SJCRH30 (cell line): ENCODE measurements at regions not wholly inside any gene's neighbourhood (a gene's known extent, or its start where the extent isn't known, plus 50 kb on each side); places are given as distances from the start of the nearest gene placed in this dataset.

ENCODE experiments used
- DNase-seq, 2 experiments: peaks; one replicate each; pipeline ENCODE4 v3.0.0-alpha.2; 2015 to 2020
- H3K27ac ChIP-seq: fragments of 250-450 bp; sonication (Bioruptor Pico); 2 replicates; pipeline ENCODE4 v1.5.1; 2020; ENCODE audit warnings: mild to moderate bottlenecking, moderate library complexity
- H3K27me3 ChIP-seq: fragments of 250-450 bp; sonication (Bioruptor Pico); 2 replicates; pipeline ENCODE4 v1.5.1; 2020; ENCODE audit warnings: mild to moderate bottlenecking, moderate library complexity
- H3K36me3 ChIP-seq: fragments of 250-450 bp; sonication (Bioruptor Pico); 2 replicates; pipeline ENCODE4 v1.5.1; 2020; ENCODE audit warnings: mild to moderate bottlenecking, moderate library complexity
- H3K4me1 ChIP-seq: fragments of 250-450 bp; sonication (Bioruptor Pico); 2 replicates; pipeline ENCODE4 v1.5.1; 2020; ENCODE audit warnings: mild to moderate bottlenecking, moderate library complexity
- H3K4me3 ChIP-seq: fragments of 250-450 bp; sonication (Bioruptor Pico); 2 replicates; pipeline ENCODE4 v1.5.1; 2020; ENCODE audit warnings: mild to moderate bottlenecking, moderate library complexity
- H3K9me3 ChIP-seq: fragments of 250-450 bp; sonication (Bioruptor Pico); replicated peaks from 2 replicates; pipeline ENCODE4 v1.5.1; 2020; ENCODE audit warnings: mild to moderate bottlenecking, moderate library complexity

- Histone ChIP-seq H3K9me3 (no peaks in the 10 kb centered on the region), H3K4me1 (no peaks in the 10 kb centered on the region), H3K36me3 (no peaks in the 10 kb centered on the region), H3K4me3 (no peak overlapping the region), H3K27ac (no peak overlapping the region), H3K27me3 (peaks cover 27% of the 10 kb centered on the region)
- DNase-seq: peak; percentile 47 to 71
Measured at GRCh38 chr22:49230194-49230577, 597.5 kb downstream of the BRD1 start.

GRCh38 chr22:49229483-49230193, 598.0 kb downstream of the BRD1 start:
- Histone ChIP-seq H3K4me3 (no peak overlapping the region), H3K27ac (no peak overlapping the region), H3K36me3 (no peaks in the 10 kb centered on the region), H3K9me3 (no peaks in the 10 kb centered on the region), H3K4me1 (no peaks in the 10 kb centered on the region), H3K27me3 (peaks cover 27% of the 10 kb centered on the region)
- DNase-seq: no peak

GRCh38 chr22:49228431-49229037, 599.1 kb downstream of the BRD1 start:
- no peaks in the 10 kb centered on the region for H3K36me3 ChIP-seq
- no peak for DNase-seq
- no peak overlapping the region for H3K4me3 ChIP-seq
- H3K27ac ChIP-seq: no peak overlapping the region
- H3K4me1 ChIP-seq: no peaks in the 10 kb centered on the region
- peaks cover 16% of the 10 kb centered on the region; the same call in 1 of the 2 replicates for H3K27me3 ChIP-seq
- H3K9me3 ChIP-seq: no peaks in the 10 kb centered on the region

- peaks cover 8% of the 10 kb centered on the region; the same call in 1 of the 2 replicates for H3K27me3 ChIP-seq
- DNase-seq: no peak
- H3K4me1 ChIP-seq: no peaks in the 10 kb centered on the region
- H3K9me3 ChIP-seq: no peaks in the 10 kb centered on the region
- no peak overlapping the region for H3K27ac ChIP-seq
- H3K36me3 ChIP-seq: no peaks in the 10 kb centered on the region
- no peak overlapping the region for H3K4me3 ChIP-seq
Measured at GRCh38 chr22:49227670-49228069, 600.0 kb downstream of the BRD1 start.

- no peaks in the 10 kb centered on the region for H3K9me3 ChIP-seq
- no peak overlapping the region for H3K4me3 ChIP-seq
- H3K27me3 ChIP-seq: no peaks in the 10 kb centered on the region
- H3K36me3 ChIP-seq: no peaks in the 10 kb centered on the region
- DNase-seq: no peak
- no peaks in the 10 kb centered on the region for H3K4me1 ChIP-seq
- H3K27ac ChIP-seq: no peak overlapping the region
Measured at GRCh38 chr22:49226096-49226495, 601.6 kb downstream of the BRD1 start.

- Histone ChIP-seq H3K27ac (no peak overlapping the region), H3K36me3 (no peaks in the 10 kb centered on the region), H3K27me3 (no peaks in the 10 kb centered on the region), H3K4me1 (no peaks in the 10 kb centered on the region), H3K9me3 (no peaks in the 10 kb centered on the region), H3K4me3 (no peak overlapping the region)
- no peak for DNase-seq
Measured at GRCh38 chr22:49224243-49224642, 603.4 kb downstream of the BRD1 start.

GRCh38 chr22:49218142-49218541, 609.5 kb downstream of the BRD1 start:
- Histone ChIP-seq H3K36me3 (no peaks in the 10 kb centered on the region), H3K27me3 (peaks cover 16% of the 10 kb centered on the region; the same call in 1 of the 2 replicates), H3K4me3 (no peak overlapping the region), H3K4me1 (no peaks in the 10 kb centered on the region), H3K27ac (no peak overlapping the region), H3K9me3 (no peaks in the 10 kb centered on the region)
- no peak for DNase-seq

GRCh38 chr22:49216579-49216978, 611.1 kb downstream of the BRD1 start:
- DNase-seq: peak in 1 of 2 experiments; percentile 2
- H3K27me3 ChIP-seq: peaks cover 16% of the 10 kb centered on the region; the same call in 1 of the 2 replicates
- H3K9me3 ChIP-seq: no peaks in the 10 kb centered on the region
- H3K4me1 ChIP-seq: no peaks in the 10 kb centered on the region
- H3K4me3 ChIP-seq: no peak overlapping the region
- no peak overlapping the region for H3K27ac ChIP-seq
- H3K36me3 ChIP-seq: no peaks in the 10 kb centered on the region

GRCh38 chr22:49215840-49216239, 611.8 kb downstream of the BRD1 start:
- no peak overlapping the region for H3K27ac ChIP-seq
- no peak overlapping the region for H3K4me3 ChIP-seq
- no peaks in the 10 kb centered on the region for H3K9me3 ChIP-seq
- no peaks in the 10 kb centered on the region for H3K4me1 ChIP-seq
- no peaks in the 10 kb centered on the region for H3K36me3 ChIP-seq
- DNase-seq: no peak
- H3K27me3 ChIP-seq: peaks cover 16% of the 10 kb centered on the region; the same call in 1 of the 2 replicates

GRCh38 chr22:49214976-49215375, 612.7 kb downstream of the BRD1 start:
- Histone ChIP-seq H3K9me3 (no peaks in the 10 kb centered on the region), H3K27me3 (peaks cover 16% of the 10 kb centered on the region; the same call in 1 of the 2 replicates)

GRCh38 chr22:49213731-49214352, 613.8 kb downstream of the BRD1 start:
- Histone ChIP-seq H3K27me3 (peaks cover 16% of the 10 kb centered on the region; the same call in 1 of the 2 replicates), H3K4me1 (no peaks in the 10 kb centered on the region), H3K36me3 (no peaks in the 10 kb centered on the region), H3K27ac (no peak overlapping the region), H3K4me3 (no peak overlapping the region), H3K9me3 (no peaks in the 10 kb centered on the region)
- DNase-seq: peak in 1 of 2 experiments; percentile 1

More at GRCh38 chr22:49214976-49215375, 612.7 kb downstream of the BRD1 start:
- Histone ChIP-seq H3K27ac (no peak overlapping the region), H3K36me3 (no peaks in the 10 kb centered on the region), H3K4me3 (no peak overlapping the region), H3K4me1 (no peaks in the 10 kb centered on the region)
- no peak for DNase-seq

GRCh38 chr22:49212466-49212865, 615.2 kb downstream of the BRD1 start:
- H3K9me3 ChIP-seq: no peaks in the 10 kb centered on the region
- H3K4me1 ChIP-seq: no peaks in the 10 kb centered on the region
- peak in 1 of 2 experiments; percentile 1 for DNase-seq
- peaks cover 16% of the 10 kb centered on the region; the same call in 1 of the 2 replicates for H3K27me3 ChIP-seq
- H3K36me3 ChIP-seq: no peaks in the 10 kb centered on the region
- H3K27ac ChIP-seq: no peak overlapping the region
- no peak overlapping the region for H3K4me3 ChIP-seq

GRCh38 chr22:49212002-49212401, 615.7 kb downstream of the BRD1 start:
- no peak overlapping the region for H3K27ac ChIP-seq
- H3K36me3 ChIP-seq: no peaks in the 10 kb centered on the region
- no peak for DNase-seq
- H3K4me1 ChIP-seq: no peaks in the 10 kb centered on the region
- H3K4me3 ChIP-seq: no peak overlapping the region
- peaks cover 16% of the 10 kb centered on the region; the same call in 1 of the 2 replicates for H3K27me3 ChIP-seq
- H3K9me3 ChIP-seq: no peaks in the 10 kb centered on the region

- Histone ChIP-seq H3K27me3 (peaks cover 16% of the 10 kb centered on the region; the same call in 1 of the 2 replicates), H3K27ac (no peak overlapping the region), H3K36me3 (no peaks in the 10 kb centered on the region), H3K4me3 (no peak overlapping the region), H3K9me3 (no peaks in the 10 kb centered on the region), H3K4me1 (no peaks in the 10 kb centered on the region)
- DNase-seq: peak in 1 of 2 experiments; percentile 0
Measured at GRCh38 chr22:49211176-49211575, 616.5 kb downstream of the BRD1 start.

- Histone ChIP-seq H3K27me3 (peaks cover 16% of the 10 kb centered on the region; the same call in 1 of the 2 replicates), H3K4me3 (no peak overlapping the region), H3K27ac (no peak overlapping the region), H3K9me3 (no peaks in the 10 kb centered on the region), H3K36me3 (no peaks in the 10 kb centered on the region), H3K4me1 (no peaks in the 10 kb centered on the region)
- peak in 1 of 2 experiments; percentile 0 for DNase-seq
Measured at GRCh38 chr22:49210606-49211005, 617.1 kb downstream of the BRD1 start.
